Activated effector memory CD4-positive, alpha-beta T cell treated with anti-CD3 and anti-CD28 coated beads, Interleukin-2, amount 50 U/mL, for 16 hours (primary cell): ENCODE measurements at regions not wholly inside any gene's neighbourhood (a gene's known extent, or its start where the extent isn't known, plus 50 kb on each side); places are given as distances from the start of the nearest gene placed in this dataset.

Source experiments
- DNase-seq: peaks from one replicate; pipeline ENCODE4 v3.0.0-alpha.2; 2020

DNA sequence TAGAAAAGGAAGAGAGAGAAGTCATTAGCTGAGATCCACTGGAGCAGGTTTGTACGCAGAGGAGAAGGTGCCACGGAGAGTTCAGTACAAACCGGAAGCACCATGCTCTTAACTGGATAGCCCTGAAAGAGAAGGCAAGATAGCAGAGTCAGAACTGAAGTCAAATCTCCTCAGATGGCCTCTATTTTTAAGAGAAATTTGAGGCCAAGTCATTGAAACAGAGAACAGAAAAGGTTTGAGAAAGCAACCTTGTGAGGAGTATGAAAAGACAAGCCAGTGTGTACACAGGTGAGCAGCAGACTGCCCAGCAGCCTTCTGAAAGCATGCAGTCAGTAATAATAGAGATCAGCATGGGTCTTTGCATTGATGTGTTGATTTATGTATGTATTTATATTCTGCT, 66.1 kb upstream of the SPRED1 start:
- no peak for DNase-seq

GRCh38 chr15:38187630-38188313, 64.9 kb upstream of the SPRED1 start:
- DNase-seq, result no peak

- no peak for DNase-seq
Observed at GRCh38 chr15:38189671-38190295, 62.9 kb upstream of the SPRED1 start.

DNA sequence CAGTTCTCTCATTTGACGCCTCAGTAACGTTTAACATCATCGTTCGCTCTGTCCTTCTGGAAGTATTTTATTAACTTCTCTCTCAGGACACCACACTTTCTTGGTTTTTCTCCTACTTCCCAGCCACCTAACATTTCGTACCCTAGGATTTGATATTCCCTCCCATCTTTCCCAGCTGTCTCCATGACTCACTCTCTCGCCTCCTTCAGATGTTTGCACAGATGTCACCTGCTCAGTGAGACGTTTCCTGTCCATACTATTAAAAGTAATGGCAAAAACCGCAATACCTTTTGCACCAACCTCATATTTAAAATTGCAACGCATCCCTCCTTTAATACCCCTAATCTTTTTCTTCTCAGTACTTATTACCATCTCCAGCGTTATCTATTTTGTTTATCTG, 62.1 kb upstream of the SPRED1 start:
- DNase-seq, result no peak

DNA sequence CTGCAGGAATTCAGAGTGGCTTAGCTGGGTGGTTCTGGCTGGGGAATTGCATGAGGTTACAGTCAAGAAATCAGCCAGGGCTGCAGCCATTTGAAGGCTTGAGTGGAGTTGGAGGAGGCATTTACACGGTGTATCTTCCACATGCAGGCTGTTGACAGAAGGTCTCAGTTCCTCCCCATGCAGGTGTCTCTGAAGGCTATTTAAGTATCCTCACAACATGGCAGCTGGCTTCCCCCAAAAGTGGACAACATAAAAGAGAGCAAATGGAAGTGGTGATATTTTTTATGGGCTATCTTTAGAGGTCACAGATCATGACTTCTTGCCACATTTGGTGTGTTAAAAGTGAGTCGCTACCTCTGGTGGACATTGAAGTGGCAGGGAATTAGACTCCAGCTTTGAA, 60.1 kb upstream of the SPRED1 start:
- DNase-seq, result no peak

DNA sequence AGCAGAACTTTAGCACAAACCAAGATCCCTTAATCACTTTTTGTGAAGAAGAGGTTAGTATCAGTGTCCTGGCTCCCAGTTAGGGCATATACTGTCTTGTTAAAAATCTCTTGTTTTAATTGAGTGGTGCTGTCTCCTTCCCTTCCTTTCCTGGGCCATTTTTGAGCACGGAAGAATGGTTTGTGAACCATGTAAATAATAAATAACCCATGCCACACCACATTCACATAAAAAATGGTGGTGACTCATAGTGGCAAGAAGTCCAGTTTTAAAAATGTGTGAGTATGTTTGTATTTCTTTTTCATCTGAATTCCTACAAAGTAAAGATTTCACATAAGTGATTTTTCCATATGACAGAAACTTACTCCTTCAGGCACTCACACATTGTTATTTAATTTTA, 59.1 kb upstream of the SPRED1 start:
- DNase-seq, result no peak

DNA sequence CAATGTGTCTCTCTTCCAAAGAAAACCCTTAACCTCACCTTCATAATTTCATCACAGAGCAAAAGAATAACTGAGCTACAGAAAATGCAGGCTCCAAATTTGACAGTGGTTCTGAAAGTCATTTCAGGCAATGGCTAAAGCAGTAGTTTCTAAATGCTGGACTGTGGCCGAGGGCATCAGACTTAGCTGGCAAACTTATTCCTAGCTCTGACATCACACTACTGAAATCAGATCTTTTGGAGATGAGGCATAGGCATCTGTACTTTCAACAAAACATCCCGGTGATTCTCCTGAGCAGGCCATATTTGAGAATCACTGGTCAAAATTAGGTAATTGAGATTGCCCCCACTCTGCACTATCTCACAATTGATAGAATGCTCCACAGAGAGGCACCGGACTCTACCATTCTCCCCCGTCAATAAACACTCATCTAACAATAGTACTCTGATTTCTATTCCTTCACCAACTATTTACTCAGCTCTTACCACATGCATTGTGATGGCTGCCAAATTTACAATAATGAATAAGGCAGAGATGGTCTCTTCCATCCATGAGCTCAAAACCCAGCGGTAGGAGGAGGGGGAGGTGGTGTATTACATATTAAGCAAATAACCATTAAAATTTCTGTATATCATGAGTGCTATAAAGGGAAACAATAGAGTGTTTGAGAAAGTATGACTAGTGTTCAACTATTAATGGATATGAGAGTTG, 57.3 kb upstream of the SPRED1 start:
- no peak for DNase-seq

DNA sequence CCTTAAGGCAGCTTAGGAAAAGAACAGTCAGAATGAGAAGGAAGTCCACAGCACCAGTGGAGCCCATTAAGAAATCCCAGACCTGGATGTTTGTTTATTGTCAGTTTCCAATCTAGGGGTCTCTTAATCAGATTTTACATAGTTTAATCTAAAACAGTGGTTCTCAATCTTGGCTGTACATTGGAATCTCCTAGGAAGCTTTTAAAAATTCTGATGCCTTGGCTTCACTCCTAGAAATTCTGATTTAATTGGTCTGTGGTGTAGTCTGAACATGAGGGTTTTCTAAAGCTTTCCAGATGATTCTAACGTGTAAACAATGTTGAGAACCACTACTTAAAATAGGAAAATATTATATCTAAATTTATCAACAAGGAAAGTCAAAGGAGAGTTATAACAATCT, 56.6 kb upstream of the SPRED1 start:
- no peak for DNase-seq

GRCh38 chr15:38197553-38197952, 55.1 kb upstream of the SPRED1 start:
- no peak for DNase-seq

GRCh38 chr15:38201714-38202113, 50.9 kb upstream of the SPRED1 start:
- no peak for DNase-seq

DNA sequence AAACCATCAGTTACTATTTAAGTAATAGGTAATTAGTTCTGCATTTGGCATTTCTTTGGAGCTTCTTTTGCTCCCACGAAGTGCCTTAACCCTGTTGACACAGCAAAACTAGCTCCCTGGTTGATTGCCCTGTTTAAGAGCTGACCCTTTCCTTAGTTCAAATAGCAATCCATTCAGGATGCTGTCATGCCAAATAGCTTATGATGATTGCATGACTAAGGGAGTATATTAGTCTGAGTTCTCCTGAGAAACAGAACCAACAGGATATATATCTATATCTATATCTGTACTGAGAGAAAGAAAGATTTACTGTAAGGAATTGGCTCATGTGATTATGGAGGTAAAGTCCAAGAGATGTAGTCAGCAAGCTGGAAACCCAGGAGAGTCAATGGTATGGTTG, 50.3 kb upstream of the SPRED1 start:
- DNase-seq, result no peak
